ENCODE measurements at regions not wholly inside any gene's neighbourhood (a gene's known extent, or its start where the extent isn't known, plus 50 kb on each side); places are given as distances from the start of the nearest gene placed in this dataset.
"Not testable (repeated sequence)": the region's sequence is repeated elsewhere in the genome, so short reads cannot be mapped to it uniquely, and the experiment has no call there.

GRCh38 chr3:189375532-189375931 lies 203.8 kb downstream of the TPRG1 start:
- DNase-seq (ENCODE audit: low read depth, low spot score), result no peak
- no peak overlapping the region for H3K4me3 ChIP-seq (ENCODE audit: low read length)

GRCh38 chr3:189383630-189384029 lies 211.9 kb downstream of the TPRG1 start:
- no peak for DNase-seq (ENCODE audit: low read depth, low spot score)
- H3K4me3 ChIP-seq (ENCODE audit: low read length), result no peak overlapping the region

DNA sequence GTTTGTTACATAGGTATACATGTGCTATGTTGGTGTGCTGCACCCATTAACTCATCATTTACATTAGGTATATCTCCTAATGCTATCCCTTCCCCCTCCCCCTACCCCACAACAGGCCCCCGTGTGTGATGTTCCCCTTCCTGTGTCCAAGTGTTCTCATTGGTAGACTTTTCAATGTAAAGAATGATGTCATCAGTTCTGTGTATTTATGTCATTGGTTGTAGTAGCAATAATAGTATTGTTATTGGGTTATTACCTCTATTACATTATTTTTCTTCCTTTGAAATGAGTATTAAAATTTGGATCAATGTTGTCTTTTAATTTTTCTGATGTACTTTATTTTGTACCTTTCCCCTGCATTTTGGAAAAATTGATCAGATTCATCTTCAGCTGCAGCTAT lies 214.1 kb downstream of the TPRG1 start:
- DNase-seq (ENCODE audit: low read depth, low spot score); H3K4me3 ChIP-seq (ENCODE audit: low read length): not testable (repeated sequence)

DNA sequence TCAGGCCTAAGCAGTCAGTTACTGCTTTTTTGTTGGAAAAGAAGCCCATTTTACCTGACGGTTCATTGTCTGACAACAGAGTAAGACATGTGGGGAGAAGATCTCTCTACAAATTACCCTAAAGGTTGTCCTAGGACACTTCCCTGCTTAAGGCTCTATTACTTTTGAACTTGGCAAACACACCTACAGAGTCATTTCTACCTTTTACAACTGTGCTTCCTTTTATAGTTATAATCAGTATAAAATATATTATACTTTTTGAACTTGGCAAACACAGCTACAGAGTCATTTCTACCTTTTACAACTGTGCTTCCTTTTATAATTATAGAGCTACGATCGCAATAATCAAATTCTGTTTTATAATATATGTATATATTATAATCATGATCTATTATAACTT lies 215.0 kb downstream of the TPRG1 start:
- no peak for DNase-seq (ENCODE audit: low read depth, low spot score)
- H3K4me3 ChIP-seq (ENCODE audit: low read length), result no peak overlapping the region

DNA sequence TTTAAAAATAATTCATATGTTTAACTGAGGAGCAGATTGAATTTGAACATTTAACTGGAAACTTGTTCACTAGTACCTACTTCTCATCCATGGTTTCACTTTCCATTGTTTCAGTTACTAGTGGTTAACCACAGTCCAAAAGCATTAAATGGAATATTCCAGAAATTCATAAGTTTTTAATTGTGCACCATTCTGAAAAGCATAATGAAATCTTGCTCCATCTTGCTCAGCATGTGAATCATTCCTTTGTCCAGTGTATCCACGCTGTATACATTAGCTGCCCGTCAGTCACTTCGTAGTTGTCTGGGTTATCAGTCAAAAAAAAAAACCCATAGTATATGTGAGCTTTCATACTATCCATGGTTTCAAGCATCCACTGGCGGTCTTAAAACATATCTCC lies 217.6 kb downstream of the TPRG1 start:
- no peak for DNase-seq (ENCODE audit: low read depth, low spot score)
- no peak overlapping the region for H3K4me3 ChIP-seq (ENCODE audit: low read length)

GRCh38 chr3:189393598-189393997 lies 221.8 kb downstream of the TPRG1 start:
- no peak for DNase-seq (ENCODE audit: low read depth, low spot score)

GRCh38 chr3:189394599-189395121 lies 222.9 kb downstream of the TPRG1 start:
- no peak for DNase-seq (ENCODE audit: low read depth, low spot score)
- H3K4me3 ChIP-seq (ENCODE audit: low read length), result no peak overlapping the region

More at GRCh38 chr3:189393598-189393997, 221.8 kb downstream of the TPRG1 start:
- no peak overlapping the region for H3K4me3 ChIP-seq (ENCODE audit: low read length)

- no peak for DNase-seq (ENCODE audit: low read depth, low spot score)
- no peak overlapping the region for H3K4me3 ChIP-seq (ENCODE audit: low read length)
Measured at GRCh38 chr3:189395825-189396224, 224.1 kb downstream of the TPRG1 start.

DNA sequence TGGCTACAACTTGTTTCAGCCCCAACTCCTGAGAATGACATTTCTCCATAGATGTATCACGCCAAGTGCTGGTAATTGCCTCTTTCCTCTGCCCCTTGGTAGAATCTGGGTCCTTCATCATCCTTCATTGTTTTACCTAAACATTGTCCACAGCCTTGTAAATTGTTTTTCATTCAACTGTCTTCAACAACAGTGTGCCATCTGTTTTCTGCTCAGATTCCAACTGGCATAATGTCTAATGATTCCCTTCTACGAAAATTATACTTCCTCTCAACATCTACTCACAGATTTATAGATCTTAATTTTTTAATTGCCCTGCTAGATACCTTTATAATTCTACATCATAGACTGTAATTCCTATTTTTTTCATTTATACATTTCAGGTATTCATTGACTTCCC lies 226.9 kb downstream of the TPRG1 start:
- DNase-seq (ENCODE audit: low read depth, low spot score), result no peak

DNA sequence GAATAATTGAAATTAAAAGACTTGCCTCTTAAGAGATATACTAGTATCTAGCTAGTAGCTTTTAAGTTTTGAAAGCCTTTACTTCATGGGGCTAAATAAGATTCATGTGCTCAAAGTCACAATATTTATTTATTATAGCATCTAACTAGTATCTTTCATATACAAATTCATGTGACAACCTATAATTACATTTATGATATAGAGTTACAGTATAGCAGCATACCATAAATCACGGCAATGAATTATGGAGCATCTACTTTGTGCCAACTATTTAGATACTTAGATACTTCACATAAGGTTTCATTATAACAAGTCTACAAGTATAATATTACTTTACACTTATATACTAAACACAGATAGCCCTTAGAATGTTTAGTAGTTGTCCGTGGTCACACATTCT lies 229.4 kb downstream of the TPRG1 start:
- H3K4me3 ChIP-seq (ENCODE audit: low read length), result no peak overlapping the region
- no peak for DNase-seq (ENCODE audit: low read depth, low spot score)

More for the DNA sequence above, 226.9 kb downstream of the TPRG1 start:
- H3K4me3 ChIP-seq (ENCODE audit: low read length), result no peak overlapping the region

DNA sequence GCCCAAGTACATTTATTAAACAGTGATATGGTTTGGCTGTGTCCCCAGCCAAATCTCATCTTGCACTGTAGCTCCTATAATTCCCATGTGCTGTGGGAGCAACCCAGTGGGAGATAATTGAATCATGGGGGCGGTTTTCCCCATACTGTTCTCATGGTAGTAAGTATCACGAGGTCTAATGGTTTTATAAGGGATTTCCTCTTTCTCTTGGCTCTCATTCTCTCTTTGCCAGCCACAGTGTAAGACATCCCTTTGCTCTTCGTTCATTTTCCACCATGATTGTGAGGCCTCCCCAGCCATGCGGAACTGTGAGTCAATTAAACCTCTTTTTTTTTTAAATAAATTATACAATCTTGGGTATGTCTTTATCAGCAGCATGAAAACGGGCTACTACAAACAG lies 228.0 kb upstream of the TP63 start:
- no peak for DNase-seq (ENCODE audit: low read depth, low spot score)

DNA sequence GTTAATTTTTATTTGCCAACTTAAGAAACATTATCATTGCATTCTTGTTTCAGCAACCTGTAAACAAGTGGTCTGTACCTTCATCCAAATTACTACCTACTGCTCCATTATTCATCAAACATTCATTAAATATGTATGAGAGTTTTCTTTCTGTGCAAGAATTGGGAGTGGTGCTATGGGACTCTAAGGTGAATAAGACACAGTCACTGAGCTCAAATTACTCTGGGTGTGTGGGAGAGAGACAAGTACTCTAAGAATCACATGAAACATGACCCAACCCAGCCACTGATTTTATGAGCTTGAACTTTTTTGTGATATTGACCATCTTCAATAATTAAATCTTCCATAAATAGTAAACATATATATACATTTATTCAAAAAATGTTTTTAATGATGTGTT lies 227.2 kb upstream of the TP63 start:
- no peak overlapping the region for H3K4me3 ChIP-seq (ENCODE audit: low read length)
- no peak for DNase-seq (ENCODE audit: low read depth, low spot score)

More for the DNA sequence above, 228.0 kb upstream of the TP63 start:
- H3K4me3 ChIP-seq (ENCODE audit: low read length), result no peak overlapping the region

DNA sequence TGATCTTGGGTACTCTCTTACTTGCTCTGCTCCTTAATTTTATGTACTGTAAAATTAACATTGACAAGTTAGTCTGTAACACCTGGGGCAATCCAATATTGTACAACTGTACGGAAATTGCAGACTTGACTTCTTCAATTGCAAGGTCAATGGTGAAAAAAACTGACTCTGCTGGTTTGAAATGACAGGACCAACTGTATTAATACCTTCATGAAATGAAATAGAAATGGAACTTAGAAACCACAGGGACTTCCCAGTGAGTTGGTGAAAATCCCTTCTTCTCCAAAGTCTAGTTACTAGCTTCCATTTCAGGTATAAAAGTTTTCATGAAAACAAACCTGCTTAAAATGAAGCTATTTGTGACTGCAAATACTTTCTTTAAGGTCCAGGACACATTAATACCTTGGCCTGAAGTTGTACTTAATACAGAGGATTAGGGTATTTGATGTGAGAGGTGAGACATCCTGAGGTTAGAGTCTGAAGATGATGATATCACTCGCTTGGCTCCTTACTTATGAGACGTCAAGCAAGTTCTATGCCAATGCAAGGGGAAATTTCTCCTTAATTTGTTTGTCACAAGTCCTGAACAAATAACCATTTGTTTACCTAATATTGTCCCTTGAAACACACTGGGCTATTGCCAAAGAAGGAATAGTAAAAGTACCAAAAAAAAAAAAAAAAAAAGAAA lies 226.2 kb upstream of the TP63 start:
- H3K4me3 ChIP-seq (ENCODE audit: low read length), result no peak overlapping the region
- no peak for DNase-seq (ENCODE audit: low read depth, low spot score)

- DNase-seq (ENCODE audit: low read depth, low spot score), result no peak
- H3K4me3 ChIP-seq (ENCODE audit: low read length), result no peak overlapping the region
Measured at GRCh38 chr3:189406148-189406547, 225.0 kb upstream of the TP63 start.

DNA sequence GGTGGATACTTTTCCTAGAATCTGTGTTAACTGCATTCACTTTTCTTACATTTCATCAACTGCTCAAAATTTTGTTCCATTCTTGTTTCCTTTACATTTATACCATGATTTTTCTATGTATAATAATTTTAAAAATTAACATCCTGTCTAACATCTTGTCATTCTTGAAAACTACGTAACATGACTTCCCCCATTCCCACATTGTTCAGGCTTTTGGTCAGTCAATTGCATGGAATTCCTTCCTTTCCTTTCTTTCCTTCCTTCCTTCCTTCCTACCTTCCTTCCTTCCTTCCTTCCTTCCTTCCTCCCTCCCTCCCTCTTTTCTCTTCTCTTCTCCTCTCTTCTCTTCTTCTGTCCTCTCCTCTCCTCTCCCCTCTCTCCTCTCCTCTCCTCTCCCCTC lies 220.7 kb upstream of the TP63 start:
- no peak overlapping the region for H3K4me3 ChIP-seq (ENCODE audit: low read length)
- no peak for DNase-seq (ENCODE audit: low read depth, low spot score)

GRCh38 chr3:189419038-189419437 lies 212.2 kb upstream of the TP63 start:
- H3K4me3 ChIP-seq (ENCODE audit: low read length), result no peak overlapping the region
- DNase-seq (ENCODE audit: low read depth, low spot score), result no peak

DNA sequence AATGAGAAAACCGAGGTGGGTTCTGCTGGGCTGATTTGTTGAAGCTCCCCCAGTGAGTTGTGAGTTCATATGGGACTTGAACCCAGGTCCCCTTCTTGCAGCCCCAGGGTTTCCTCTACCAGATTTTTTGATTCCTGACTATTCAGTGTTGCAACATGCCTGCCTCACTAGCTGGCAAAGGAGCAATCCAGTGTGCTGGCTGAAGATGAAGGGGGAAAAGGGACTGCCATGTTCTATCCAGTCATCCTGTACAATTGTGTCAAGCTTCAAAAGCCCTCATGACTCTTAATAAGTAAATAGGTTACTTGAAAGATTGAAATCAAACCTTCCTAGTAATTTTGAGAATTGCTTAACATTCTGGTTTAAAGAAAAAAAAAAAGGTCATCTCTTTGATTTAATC lies 211.5 kb upstream of the TP63 start:
- no peak for DNase-seq (ENCODE audit: low read depth, low spot score)
- H3K4me3 ChIP-seq (ENCODE audit: low read length), result no peak overlapping the region

GRCh38 chr3:189424922-189425321 lies 206.3 kb upstream of the TP63 start:
- no peak for DNase-seq (ENCODE audit: low read depth, low spot score)

DNA sequence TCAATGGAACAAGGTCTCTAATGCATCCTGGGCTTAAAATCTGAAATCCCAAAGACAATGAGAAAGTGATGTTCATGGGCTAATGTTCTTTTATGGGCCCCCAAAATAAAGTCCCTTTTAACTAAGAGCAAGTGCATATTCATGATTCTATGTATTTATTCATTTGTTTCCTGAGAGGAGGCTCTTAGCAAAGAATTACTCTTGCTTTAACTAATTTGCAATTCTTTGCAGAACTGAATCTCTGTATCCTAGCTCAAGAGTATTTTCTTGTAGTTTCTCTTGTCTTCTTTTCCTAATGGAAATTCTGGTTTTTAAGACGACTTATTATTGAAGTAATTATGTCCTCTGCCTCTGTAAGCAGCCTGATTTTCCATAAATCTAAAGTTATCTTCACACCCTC lies 202.2 kb upstream of the TP63 start:
- DNase-seq (ENCODE audit: low read depth, low spot score), result no peak
- H3K4me3 ChIP-seq (ENCODE audit: low read length), result no peak overlapping the region

More at GRCh38 chr3:189424922-189425321, 206.3 kb upstream of the TP63 start:
- no peak overlapping the region for H3K4me3 ChIP-seq (ENCODE audit: low read length)

GRCh38 chr3:189430166-189430565 lies 201.0 kb upstream of the TP63 start:
- H3K4me3 ChIP-seq (ENCODE audit: low read length), result no peak overlapping the region

DNA sequence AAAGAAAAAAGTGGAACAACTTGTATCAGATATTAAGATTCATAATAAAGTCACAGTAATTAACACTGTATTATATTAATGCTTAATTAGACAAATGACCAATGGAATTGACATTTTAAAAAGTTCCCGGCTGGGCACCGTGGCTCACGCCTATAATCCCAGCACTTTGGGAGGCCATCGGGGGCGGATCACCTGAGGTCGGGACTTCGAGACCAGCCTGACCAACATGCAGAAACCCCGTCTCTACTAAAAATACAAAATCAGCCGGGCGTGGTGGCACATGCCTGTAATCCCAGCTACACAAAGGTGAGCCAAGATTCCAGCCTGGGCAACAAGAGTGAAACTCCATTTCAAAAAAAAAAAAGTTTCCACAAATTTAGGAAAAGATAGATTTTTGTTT lies 188.9 kb upstream of the TP63 start:
- H3K4me3 ChIP-seq (ENCODE audit: low read length); DNase-seq (ENCODE audit: low read depth, low spot score): not testable (repeated sequence)

More at GRCh38 chr3:189430166-189430565, 201.0 kb upstream of the TP63 start:
- no peak for DNase-seq (ENCODE audit: low read depth, low spot score)

Data from Jurkat, Clone E6-1 (cell line).